Jurkat, Clone E6-1 (cell line): ENCODE measurements at regions not wholly inside any gene's neighbourhood (a gene's known extent, or its start where the extent isn't known, plus 50 kb on each side); places are given as distances from the start of the nearest gene placed in this dataset.
"Not testable (repeated sequence)": the region's sequence is repeated elsewhere in the genome, so short reads cannot be mapped to it uniquely, and the experiment has no call there.

Experiments used
- DNase-seq: peaks from one replicate; pipeline ENCODE4 v3.0.0-alpha.2; 2011; ENCODE audit warnings: low read depth, low spot score
- H3K4me3 ChIP-seq: 2 replicates; pipeline ENCODE4 v1.5.1; 2011; ENCODE audit warnings: mild to moderate bottlenecking, low read length, control low read depth, moderate library complexity

DNA sequence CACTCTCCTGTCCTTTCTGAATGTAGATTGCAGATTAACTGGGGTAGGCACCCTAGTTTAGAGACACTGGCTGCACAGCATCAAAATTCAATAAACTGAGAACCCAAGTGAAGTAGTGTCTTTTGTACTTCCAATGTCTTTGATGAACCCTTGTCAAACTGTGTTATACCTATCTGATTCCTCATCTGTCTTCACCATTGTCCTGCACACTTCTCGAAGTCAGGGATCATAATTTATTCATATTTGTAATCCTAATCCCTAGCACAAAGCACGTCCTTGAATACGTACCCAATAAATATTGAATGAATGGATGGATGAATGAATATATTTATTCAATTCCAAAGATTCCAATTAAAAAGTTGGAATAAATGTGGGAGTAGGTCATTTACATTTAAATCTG, 256.6 kb upstream of the PTBP2 start:
- no peak for DNase-seq
- H3K4me3 ChIP-seq: no peak overlapping the region

- no peak overlapping the region for H3K4me3 ChIP-seq
- no peak for DNase-seq
Observed at GRCh38 chr1:96465441-96465840, 256.1 kb upstream of the PTBP2 start.

GRCh38 chr1:96466842-96467241, 254.7 kb upstream of the PTBP2 start:
- H3K4me3 ChIP-seq: no peak overlapping the region
- DNase-seq: no peak

- DNase-seq, H3K4me3 ChIP-seq: not testable (repeated sequence)
Observed at GRCh38 chr1:96469726-96470125, 251.9 kb upstream of the PTBP2 start.

DNA sequence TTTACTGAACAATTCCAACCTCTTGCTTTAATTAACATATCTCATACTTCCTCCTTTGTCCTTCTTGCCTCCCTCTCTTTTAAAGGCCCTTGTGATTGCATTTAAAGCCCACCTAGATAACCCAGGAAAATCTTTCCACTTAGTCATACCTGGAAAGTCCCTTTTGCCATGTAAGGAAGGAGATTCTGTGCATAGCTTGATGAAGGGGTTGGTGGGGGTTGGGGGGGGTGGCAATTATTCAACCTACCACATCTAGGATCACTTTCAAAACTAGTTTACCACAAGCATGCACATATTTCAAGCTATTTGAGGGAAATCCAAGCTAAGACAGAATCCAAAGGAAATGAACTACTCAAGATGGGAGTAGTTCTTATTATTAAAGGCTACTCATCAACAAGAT, 249.1 kb upstream of the PTBP2 start:
- no peak for DNase-seq
- H3K4me3 ChIP-seq: no peak overlapping the region

DNA sequence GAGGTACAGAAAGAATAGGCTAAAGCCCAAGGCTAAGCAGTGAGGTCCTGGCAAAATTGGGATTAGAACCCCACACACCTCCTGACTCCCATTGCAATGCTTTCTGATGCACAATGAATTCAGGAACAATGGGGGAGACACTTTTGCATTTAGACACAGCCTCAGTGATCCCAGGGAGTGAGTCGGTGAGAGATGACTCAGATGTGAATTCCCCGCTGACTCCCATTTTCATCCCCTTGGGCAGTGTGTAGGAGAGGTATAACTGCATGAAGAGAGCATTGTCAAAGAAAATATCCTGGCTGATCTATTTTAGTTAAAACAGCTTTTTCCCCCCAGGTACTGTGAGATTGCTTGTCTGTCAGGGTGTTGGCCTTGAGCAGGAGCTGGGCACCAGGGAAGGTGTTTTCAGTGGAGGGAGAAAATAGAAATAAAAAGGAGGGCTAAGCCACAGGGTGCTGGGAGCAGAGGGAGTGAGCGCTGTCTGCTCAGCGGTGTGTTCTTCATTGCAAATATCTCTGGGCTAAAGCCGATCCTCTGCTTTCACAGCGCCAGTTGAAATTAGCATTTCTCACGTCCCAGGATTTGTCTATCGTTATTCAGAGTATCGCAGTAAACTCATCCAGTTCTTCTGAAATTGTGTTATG, 247.7 kb upstream of the PTBP2 start:
- DNase-seq: no peak
- H3K4me3 ChIP-seq: no peak overlapping the region

DNA sequence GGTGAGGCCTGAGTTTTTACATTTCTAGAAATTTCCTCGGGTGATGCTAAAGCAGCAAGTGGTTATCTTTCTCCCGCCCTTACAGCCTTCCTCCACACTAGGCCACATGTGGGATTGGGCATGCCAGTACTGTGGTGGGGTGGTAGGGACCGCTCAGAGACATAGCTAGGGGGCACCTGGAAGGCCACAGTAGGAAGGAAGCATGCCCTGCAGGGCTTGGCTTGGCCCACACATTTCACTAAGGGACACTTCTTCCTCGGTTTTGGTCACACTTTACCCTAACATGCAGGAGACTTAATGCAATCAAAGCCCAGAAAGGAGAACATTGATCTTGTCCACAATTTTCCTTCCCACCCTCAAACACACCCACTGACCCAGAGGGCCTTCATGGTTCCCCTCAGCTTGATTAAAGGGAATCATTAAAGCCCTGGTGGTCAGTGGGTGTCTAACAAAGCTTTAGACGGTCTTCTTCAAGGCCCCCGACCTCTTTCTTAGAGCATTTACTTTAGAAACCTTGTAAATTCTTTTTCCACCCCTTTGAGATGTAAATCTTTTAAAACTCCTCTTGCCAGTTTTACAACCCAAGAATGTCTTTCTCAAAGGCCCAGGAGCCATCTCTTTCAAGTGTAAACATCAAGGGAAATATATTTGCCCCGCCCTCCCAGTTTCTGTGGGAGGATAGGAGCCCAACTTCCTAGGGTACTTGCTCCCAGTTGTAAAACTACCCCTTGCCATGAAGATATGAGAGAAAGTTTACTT, 246.4 kb upstream of the PTBP2 start:
- DNase-seq: no peak
- H3K4me3 ChIP-seq: no peak overlapping the region

DNA sequence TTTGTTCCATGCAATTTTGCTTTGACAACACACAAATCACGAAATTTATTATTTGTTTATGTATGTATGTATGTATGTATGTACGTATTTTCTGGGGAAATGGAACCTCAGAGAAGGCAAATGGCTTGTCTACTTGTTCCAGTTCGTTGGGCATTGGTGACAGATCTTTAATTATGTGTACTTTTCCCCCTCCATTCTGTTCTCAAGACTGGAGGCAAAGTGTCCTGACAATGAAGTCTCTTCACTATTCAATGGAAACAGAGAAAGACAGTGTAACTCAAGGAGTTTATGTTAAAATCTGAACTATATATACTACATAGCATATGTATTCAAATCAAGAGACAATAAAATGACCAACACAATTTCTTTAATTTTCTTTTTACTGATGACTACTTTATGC, 245.7 kb upstream of the PTBP2 start:
- no peak overlapping the region for H3K4me3 ChIP-seq
- no peak for DNase-seq

DNA sequence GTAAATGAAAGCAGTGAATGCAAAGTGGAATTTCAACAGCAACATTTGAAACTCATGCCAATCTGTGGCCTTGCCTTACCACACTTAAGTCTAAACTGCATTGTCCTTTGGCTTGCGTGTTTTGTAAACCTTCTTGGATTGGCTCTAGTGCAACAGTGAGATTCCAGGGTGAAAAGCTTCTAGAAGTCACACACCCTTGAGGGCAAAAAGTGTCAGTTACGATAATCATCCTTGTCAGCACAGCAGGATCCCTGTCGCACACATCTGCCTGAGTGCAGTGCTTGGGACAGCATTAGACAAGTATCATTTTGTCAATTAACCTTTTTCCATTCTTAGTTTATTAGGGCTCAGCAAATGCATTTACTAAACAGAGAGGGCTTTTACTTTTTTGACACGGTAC, 243.4 kb upstream of the PTBP2 start:
- no peak for DNase-seq
- H3K4me3 ChIP-seq: no peak overlapping the region

DNA sequence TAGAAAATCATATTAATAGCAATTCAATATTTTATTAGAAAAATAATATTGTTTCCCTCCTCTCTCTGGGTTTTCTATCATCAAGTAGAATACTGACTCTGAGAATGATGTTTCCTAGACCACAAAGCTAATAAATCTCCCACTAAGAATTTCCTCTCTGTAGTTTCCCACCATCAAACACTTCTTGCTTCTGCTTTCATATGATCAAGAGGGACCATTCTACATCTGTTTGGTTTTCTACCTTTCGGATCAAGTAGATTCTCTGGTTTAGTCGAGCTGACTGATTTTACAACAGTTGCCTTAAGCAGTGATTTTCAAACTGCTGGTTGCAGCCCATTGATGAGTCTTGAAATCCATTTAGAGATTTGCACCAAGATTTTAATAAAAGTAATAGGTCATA, 240.2 kb upstream of the PTBP2 start:
- DNase-seq: no peak
- H3K4me3 ChIP-seq: no peak overlapping the region

GRCh38 chr1:96482616-96483015, 239.0 kb upstream of the PTBP2 start:
- H3K4me3 ChIP-seq: no peak overlapping the region
- no peak for DNase-seq

GRCh38 chr1:96487394-96487793, 234.2 kb upstream of the PTBP2 start:
- no peak for DNase-seq
- no peak overlapping the region for H3K4me3 ChIP-seq

- H3K4me3 ChIP-seq: no peak overlapping the region
- no peak for DNase-seq
Observed at GRCh38 chr1:96487971-96488370, 233.6 kb upstream of the PTBP2 start.

DNA sequence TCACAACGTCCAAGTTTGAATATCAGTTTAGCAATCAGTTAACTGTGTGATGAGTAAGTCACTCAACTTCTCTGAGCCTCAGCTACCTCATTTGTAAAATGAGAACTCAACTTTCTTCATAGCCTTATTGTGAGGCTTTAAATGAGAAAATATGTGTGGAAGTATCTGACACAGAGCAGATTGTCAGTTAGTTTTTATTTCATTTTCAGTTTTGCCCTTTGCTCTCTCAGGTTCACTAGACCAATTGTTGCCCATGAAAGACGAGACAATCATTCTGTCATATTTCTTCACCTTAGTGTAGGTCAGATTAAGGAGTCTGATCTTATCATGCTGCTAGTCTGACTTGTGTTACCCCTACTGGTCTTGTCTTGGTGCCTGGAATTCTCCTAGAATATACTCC, 232.8 kb upstream of the PTBP2 start:
- no peak for DNase-seq
- no peak overlapping the region for H3K4me3 ChIP-seq

GRCh38 chr1:96492236-96492635, 229.3 kb upstream of the PTBP2 start:
- H3K4me3 ChIP-seq: no peak overlapping the region
- no peak for DNase-seq

DNA sequence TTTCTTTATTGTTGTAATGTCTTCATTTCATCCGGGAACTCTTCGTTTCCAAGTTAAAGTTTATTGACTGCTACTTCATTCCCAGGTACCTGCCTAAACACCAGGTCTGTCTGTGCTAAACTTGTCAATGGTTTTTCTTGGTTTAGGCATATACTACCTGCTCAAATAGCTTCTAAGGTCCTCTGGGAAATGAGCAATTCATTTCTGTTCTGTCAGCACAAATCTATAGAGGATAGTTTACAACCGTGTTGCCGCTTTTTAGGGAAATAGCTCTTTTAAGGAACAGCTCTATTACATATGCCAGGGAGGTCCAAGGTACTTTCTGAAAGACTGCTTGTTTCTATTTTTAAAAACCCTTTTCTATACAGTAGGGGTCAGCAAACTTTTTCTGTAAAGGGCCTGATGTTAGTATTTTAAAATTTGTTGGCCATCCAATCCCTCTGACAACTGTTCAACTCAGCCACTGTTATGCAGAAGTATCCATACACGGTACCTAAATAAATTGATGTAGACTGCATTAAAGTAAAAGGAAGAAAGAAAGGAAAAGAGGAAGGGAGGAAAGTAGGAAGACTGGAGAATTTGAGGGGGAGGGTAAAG, 222.7 kb upstream of the PTBP2 start:
- no peak overlapping the region for H3K4me3 ChIP-seq
- DNase-seq: no peak

- no peak overlapping the region for H3K4me3 ChIP-seq
- no peak for DNase-seq
Observed at GRCh38 chr1:96508233-96508632, 213.4 kb upstream of the PTBP2 start.

DNA sequence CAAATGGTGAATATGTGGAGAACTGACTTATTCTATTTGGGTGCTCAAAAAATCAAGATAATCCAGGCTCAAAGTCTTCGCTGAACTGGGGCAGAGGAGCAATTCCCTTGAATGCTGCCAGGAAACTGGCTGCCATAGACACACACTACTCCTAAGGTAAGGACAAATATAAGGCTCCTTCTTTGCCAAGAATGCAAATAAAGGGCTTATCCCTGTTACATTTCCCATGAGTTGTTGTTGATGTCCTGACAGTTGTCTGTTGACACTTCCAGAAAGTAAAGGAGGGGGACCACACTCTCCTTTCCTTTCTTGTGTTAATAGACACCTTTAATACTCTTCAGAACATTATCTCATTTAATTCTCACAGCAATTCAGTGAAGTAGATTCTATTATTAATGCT, 212.2 kb upstream of the PTBP2 start:
- H3K4me3 ChIP-seq: no peak overlapping the region
- DNase-seq: no peak

- DNase-seq: no peak
- no peak overlapping the region for H3K4me3 ChIP-seq
Observed at GRCh38 chr1:96509951-96510350, 211.6 kb upstream of the PTBP2 start.

DNA sequence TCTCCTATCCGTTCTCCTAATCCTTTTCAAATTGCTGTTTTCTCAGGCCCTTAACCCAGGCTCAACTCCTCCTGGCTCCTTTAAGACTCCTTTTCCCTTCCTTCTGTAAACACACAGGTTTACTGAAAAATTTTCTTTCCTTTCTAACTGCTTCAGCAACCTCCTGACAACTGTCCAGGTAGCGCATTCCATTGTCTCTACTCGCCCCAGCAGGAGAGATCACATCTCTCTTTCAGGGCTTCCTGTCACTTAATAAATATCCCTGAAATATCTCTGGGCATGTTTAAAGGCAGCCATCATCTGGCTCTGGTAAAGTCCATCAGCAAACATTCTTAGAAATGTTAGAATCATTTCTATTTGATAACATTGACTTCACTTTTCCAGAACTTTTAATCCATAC, 211.2 kb upstream of the PTBP2 start:
- no peak overlapping the region for H3K4me3 ChIP-seq
- DNase-seq: no peak

GRCh38 chr1:96510911-96511310, 210.7 kb upstream of the PTBP2 start:
- DNase-seq: no peak
- no peak overlapping the region for H3K4me3 ChIP-seq
